GM12864 (cell line): ENCODE measurements at regions not wholly inside any gene's neighbourhood (a gene's known extent, or its start where the extent isn't known, plus 50 kb on each side); places are given as distances from the start of the nearest gene placed in this dataset.
"Not testable (repeated sequence)": the region's sequence is repeated elsewhere in the genome, so short reads cannot be mapped to it uniquely, and the experiment has no call there.

Source experiments
- DNase-seq: peaks from one replicate; pipeline ENCODE4 v3.0.0-alpha.2; 2011; ENCODE audit warnings: low read depth
- H3K4me3 ChIP-seq: 2 replicates; pipeline ENCODE4 v1.5.1; 2011; ENCODE audit warnings: mild to moderate bottlenecking, low read depth, low read length, control low read depth
- TF ChIP-seq, protein P1 (sequence below): IDR thresholded peaks from 2 replicates; pipeline ENCODE4 v1.5.1; 2011; ENCODE audit warnings: low read depth, mild to moderate bottlenecking, moderate library complexity, low read length, control low read depth, inconsistent platforms; ENCODE audit errors: missing control alignments

DNA sequence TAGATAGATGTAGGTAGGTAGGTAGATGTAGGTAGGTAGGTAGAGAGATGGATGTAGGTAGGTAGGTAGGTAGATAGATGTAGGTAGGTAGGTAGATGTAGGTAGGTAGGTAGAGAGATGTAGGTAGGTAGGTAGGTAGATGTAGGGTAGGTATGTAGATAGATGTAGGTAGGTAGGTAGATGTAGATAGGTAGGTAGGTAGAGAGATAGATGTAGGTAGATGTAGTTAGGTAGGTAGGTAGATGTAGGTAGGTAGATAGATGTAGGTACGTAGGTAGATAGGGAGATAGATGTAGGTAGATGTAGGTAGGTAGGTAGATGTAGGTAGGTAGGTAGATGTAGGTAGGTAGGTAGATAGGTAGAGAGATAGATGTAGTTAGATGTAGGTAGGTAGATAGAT lies 62.3 kb upstream of the MORC3 start:
- DNase-seq, result no peak
- no peak overlapping the region for H3K4me3 ChIP-seq
- TF ChIP-seq, protein P1, sequence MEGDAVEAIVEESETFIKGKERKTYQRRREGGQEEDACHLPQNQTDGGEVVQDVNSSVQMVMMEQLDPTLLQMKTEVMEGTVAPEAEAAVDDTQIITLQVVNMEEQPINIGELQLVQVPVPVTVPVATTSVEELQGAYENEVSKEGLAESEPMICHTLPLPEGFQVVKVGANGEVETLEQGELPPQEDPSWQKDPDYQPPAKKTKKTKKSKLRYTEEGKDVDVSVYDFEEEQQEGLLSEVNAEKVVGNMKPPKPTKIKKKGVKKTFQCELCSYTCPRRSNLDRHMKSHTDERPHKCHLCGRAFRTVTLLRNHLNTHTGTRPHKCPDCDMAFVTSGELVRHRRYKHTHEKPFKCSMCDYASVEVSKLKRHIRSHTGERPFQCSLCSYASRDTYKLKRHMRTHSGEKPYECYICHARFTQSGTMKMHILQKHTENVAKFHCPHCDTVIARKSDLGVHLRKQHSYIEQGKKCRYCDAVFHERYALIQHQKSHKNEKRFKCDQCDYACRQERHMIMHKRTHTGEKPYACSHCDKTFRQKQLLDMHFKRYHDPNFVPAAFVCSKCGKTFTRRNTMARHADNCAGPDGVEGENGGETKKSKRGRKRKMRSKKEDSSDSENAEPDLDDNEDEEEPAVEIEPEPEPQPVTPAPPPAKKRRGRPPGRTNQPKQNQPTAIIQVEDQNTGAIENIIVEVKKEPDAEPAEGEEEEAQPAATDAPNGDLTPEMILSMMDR, result no peak

DNA sequence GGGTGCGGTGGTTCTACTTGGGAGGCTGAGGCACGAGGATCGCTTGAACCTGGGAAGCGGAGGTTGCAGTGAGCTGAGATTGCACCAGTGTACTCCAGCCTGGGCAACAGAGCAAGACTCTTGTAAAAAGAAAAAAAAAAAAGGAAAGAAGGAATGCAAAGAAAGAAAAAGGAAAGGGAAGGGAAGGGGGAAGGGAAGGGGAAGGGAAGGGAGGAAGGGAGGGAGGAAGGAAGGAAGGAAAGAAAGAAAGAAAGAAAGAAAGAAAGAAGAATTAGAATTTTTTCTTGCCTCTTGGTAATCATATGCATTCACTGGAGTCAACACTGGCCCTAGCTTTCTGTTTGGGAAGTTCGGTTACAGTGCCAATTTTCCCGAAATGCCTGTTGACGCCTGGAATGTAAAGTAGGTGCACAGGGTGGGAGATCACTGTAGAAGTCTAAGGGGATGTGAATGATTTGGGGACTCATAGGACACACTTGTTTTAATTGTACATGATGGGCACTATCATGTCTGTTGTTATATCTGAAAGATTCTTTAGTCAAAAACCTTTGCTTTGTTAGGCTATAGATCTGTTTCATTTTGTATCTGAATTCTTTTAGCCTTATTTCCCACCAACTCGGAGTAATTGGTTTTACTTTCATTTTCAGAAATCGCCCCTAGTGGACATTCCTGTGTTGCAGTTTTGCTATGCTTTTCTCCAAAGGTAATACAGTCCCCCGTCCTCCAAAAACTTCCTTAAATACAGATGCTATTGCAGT lies 59.8 kb upstream of the MORC3 start:
- TF ChIP-seq, protein P1, result peak; percentile 71
- DNase-seq, result no peak
- H3K4me3 ChIP-seq, result peak overlapping the region; percentile 13; the same call in 1 of the 2 replicates

DNA sequence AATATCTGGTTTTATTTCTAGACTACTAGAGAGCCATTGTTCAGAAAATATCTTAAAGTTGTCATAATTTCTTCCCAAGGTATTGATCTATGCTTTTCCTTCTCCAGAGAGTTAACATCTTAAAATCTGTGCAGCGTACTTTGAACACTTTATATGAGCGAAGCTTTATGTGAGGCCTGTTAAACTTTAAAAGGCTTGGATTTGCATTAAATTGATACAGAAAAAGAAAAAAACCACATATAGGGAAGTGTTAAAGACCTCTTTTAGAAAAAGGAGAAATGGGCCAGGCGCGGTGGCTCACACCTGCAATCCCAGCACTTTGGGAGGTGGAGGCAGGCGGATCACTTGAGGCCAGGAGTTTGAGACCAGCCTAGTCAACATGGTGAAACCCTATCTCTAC lies 59.2 kb upstream of the MORC3 start:
- H3K4me3 ChIP-seq, result no peak overlapping the region
- TF ChIP-seq, protein P1, result no peak
- DNase-seq, result no peak

DNA sequence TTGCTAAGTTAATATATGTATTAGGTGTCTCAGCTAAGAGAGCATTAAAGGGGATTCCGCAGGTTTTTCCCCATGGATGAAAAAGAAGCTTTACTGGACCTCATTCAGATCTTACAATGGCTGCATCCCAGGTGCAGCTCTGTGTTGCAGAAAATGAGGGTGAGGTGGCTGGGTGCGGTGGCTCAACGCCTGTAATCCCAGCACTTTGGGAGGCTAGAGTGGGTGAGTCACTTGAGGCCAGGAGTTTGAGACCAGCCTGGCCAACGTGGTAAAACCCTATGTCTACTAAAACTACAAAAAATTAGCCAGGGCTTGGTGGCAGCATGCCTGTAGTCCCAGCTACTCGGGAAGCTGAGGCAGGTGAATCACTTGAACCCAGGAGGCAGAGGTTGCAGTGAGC lies 58.5 kb upstream of the MORC3 start:
- TF ChIP-seq, protein P1, result no peak
- no peak overlapping the region for H3K4me3 ChIP-seq
- DNase-seq, result no peak

DNA sequence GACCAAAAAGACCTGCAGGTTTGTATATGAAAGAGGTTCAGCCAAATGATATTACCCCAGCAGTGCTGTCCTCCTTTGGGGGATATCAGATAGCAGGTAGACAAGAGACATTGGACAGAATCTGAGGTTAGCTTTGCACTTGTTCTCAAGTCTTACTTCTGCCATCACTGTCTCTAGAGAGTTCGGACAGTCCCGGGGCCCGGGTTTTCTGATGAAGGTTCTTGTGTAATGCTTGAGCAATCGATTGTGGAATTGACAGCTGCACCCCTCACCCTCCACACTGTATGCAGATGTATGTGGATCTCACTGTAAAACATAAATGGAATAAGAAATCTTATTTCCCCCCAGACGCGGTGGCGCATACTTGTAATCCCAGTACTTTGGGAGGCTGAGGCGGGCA lies 56.2 kb upstream of the MORC3 start:
- no peak overlapping the region for H3K4me3 ChIP-seq
- DNase-seq, result no peak
- TF ChIP-seq, protein P1, result no peak

DNA sequence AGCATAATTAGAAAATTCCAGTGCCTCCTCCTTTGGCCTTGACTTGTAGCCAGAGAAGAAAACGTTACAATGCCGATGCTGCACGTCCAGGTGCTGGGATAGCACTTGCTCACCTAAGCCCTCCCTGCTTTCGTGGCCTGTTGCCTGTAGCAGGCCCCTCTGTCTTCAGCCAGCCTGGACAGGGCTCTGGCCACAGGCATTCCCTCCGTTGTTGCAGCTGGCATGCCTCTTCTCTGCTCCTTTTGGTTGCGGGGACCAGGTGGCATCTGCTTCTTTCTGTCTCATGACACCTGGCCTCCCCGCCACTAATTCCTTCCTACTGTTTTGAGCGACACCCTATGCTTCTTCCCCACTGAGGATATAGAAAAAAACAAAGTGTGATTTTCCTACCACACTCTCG lies 54.6 kb upstream of the MORC3 start:
- H3K4me3 ChIP-seq, result no peak overlapping the region
- TF ChIP-seq, protein P1, result no peak
- DNase-seq, result no peak

DNA sequence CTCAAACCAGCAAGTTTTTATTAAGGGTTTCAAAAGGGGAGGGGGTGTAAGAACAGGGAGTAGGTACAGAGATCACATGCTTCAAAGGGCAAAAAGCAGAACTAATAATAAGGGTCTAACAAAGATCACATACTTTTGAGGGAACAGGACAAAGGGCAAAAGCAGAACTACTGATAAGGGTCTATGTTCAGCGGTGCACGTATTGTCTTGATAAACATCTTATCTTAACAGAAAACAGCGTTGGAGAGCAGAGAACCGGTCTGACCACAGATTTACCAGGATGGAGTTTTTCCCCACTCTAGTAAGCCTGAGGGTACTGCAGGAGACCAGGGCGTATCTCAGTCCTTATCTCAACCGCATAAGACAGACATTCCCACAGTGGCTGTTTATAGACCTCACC lies 52.2 kb upstream of the MORC3 start:
- H3K4me3 ChIP-seq, DNase-seq: not testable (repeated sequence)

DNA sequence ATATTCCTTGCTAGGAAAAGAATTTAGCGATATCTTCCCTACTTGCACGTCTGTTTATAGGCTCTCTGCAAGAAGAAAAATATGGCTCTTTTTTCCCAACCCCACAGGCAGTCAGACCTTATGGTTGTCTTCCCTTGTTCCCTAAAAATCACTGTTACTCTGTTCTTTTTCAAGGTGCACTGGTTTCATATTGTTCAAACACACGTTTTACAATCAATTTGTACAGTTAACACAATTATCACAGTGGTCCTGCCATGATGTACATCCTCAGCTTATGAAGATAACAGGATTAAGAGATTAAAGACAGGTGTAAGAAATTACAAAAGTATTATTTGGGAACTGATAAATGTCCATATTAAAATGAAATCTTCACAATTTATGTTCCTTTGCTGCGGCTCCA lies 51.7 kb upstream of the MORC3 start:
- H3K4me3 ChIP-seq, DNase-seq: not testable (repeated sequence)
